ENCODE measurements at regions not wholly inside any gene's neighbourhood (a gene's known extent, or its start where the extent isn't known, plus 50 kb on each side); places are given as distances from the start of the nearest gene placed in this dataset.

DNA sequence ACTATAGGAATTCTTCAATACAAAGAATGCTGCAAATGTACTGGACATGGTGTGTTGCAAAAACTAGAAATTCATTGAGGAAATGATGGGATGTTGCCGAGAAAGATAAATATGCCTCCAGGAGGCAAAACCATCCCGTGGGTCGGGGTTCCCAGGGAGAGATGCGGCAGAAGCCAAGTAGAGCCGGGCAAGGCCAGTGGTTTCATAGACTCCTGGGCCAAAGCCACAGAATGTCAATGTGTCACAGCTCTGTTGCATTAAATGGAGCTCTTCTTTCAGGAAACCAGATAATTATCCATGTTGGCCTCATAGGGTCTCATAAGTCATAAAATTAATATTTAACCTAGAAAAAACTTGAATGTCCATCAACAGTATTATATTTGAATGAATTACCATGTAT lies 419.5 kb upstream of the CDH10 start:
- H3K27ac ChIP-seq: no peak overlapping the region
- H3K36me3 ChIP-seq (ENCODE audit: insufficient read depth in 1 of 2, low read depth in 1 of 2): no peaks in the 10 kb centered on the region
- no peaks in the 10 kb centered on the region for H3K4me1 ChIP-seq
- H3K9me3 ChIP-seq: no peaks in the 10 kb centered on the region
- intact Hi-C loops (cut with DNase I): no loop called here
- 84 to 88% (median 85%) methylated on average over 5 of the region's 5 CpGs for WGBS, 3 donors
- TF ChIP-seq, protein P1, sequence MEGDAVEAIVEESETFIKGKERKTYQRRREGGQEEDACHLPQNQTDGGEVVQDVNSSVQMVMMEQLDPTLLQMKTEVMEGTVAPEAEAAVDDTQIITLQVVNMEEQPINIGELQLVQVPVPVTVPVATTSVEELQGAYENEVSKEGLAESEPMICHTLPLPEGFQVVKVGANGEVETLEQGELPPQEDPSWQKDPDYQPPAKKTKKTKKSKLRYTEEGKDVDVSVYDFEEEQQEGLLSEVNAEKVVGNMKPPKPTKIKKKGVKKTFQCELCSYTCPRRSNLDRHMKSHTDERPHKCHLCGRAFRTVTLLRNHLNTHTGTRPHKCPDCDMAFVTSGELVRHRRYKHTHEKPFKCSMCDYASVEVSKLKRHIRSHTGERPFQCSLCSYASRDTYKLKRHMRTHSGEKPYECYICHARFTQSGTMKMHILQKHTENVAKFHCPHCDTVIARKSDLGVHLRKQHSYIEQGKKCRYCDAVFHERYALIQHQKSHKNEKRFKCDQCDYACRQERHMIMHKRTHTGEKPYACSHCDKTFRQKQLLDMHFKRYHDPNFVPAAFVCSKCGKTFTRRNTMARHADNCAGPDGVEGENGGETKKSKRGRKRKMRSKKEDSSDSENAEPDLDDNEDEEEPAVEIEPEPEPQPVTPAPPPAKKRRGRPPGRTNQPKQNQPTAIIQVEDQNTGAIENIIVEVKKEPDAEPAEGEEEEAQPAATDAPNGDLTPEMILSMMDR (IDR thresholded peaks at IDR 0.05): no peak
- H3K27me3 ChIP-seq (ENCODE audit: insufficient read depth in 3 of 3, low read length in 2 of 3): no peaks in the 10 kb centered on the region
- ATAC-seq (no peak), DNase-seq (no peak)
- H3K4me3 ChIP-seq: no peak overlapping the region

DNA sequence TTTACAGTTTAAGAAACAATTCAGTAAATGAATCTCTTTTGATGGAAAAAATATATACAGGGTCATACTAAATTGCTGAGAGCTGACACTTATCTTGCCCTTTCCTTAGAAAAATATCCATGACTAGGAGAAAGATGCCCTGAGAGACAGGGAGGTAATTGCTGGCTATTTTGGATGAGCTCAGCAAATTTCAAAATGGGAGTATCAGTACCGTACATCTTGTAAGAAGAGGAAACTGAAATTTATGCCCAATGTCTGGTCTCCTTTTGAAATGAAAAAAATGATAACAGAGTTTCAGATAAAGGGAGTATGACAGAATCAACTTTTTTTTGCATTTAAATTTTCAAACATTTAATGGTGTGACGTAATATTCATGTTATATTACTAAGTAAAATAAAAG lies 415.8 kb upstream of the CDH10 start:
- H3K27me3 ChIP-seq (ENCODE audit: insufficient read depth in 3 of 3, low read length in 2 of 3): no peaks in the 10 kb centered on the region
- no peaks in the 10 kb centered on the region for H3K36me3 ChIP-seq (ENCODE audit: insufficient read depth in 1 of 2, low read depth in 1 of 2)
- WGBS, 3 donors: 75 to 78% (median 77%) methylated on average over 2 of the region's 2 CpGs
- no peak overlapping the region for H3K27ac ChIP-seq
- no peaks in the 10 kb centered on the region for H3K9me3 ChIP-seq
- no peaks in the 10 kb centered on the region for H3K4me1 ChIP-seq
- no peak for ATAC-seq
- TF ChIP-seq, protein P1 (IDR thresholded peaks at IDR 0.05): no peak
- intact Hi-C loops (cut with DNase I): no loop called here
- H3K4me3 ChIP-seq: no peak overlapping the region
- no peak for DNase-seq

DNA sequence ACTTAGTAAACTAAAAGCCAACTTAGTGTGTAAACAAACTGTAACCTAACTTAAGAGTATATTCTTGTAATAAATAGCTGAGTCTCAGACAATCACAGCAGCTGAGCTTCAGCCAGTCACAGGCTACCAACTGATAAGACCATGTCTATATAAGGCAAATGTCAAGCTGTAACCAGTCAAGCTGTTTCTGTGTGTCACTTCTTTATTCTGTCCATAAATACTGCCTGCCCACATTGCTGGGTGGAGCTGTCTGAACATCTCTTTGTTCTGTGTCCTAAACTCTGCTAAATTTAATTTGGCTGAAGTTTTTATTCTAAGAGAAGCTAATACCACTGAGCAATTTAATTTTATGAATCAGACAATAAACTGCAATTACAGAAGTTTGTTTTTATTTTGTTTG lies 412.1 kb upstream of the CDH10 start:
- Histone ChIP-seq H3K9me3 (no peaks in the 10 kb centered on the region), H3K27ac (no peak overlapping the region), H3K4me3 (no peak overlapping the region), H3K27me3 (ENCODE audit: insufficient read depth in 3 of 3, low read length in 2 of 3) (no peaks in the 10 kb centered on the region), H3K36me3 (ENCODE audit: insufficient read depth in 1 of 2, low read depth in 1 of 2) (no peaks in the 10 kb centered on the region), H3K4me1 (no peaks in the 10 kb centered on the region)
- ATAC-seq (no peak), DNase-seq (no peak)
- TF ChIP-seq, protein P1 (IDR thresholded peaks at IDR 0.05): no peak
- intact Hi-C loops (cut with DNase I): no loop called here

DNA sequence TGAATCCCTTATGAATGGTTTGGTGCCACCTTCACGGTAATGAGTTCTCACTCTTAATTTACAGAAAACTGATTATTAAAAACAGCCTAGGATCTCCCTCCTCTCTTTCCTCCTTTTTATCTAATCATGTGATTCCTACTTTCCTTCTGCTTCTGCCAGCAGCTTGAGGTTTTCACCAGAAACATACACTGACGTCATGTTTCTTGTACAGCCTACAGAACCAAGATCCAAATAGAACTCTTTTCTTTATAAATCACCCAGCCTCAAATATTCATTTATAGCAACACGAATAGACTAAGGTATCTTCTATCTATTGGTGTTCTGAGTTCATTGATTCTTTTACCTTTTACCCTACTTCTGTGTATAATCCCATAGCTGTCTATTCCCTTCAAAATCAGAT lies 388.9 kb upstream of the CDH10 start:
- DNase-seq: no peak
- Histone ChIP-seq H3K27ac (no peak overlapping the region), H3K4me1 (no peaks in the 10 kb centered on the region), H3K9me3 (peaks cover 5% of the 10 kb centered on the region), H3K27me3 (ENCODE audit: insufficient read depth in 3 of 3, low read length in 2 of 3) (no peaks in the 10 kb centered on the region), H3K4me3 (no peak overlapping the region), H3K36me3 (ENCODE audit: insufficient read depth in 1 of 2, low read depth in 1 of 2) (no peaks in the 10 kb centered on the region)
- WGBS, 3 donors: 70 to 75% (median 74%) methylated on average over 3 of the region's 3 CpGs
- intact Hi-C loops (cut with DNase I): no loop called here
- no peak for ATAC-seq
- TF ChIP-seq, protein P1 (IDR thresholded peaks at IDR 0.05): no peak

DNA sequence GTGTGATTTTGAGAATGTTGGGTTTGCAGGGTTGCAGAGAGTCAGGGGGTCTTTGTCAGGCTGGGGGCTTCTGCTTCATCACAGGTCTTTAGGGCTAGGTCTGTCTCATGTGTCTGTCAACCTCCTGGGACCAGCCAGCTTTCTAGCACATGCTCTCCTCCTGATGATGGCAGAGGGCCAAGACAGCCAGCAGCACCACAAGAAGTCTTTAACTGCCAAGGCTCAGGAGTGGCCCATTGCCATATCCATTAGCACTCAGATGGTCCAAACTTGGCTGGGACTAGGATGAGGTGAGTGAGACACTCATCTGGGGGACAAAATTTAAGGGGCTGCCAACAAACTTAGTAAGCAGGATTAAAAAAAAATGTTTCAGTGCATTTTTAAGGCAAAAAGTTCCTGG lies 384.2 kb upstream of the CDH10 start:
- ATAC-seq (no peak), DNase-seq (no peak)
- H3K27ac ChIP-seq: no peak overlapping the region
- TF ChIP-seq, protein P1 (IDR thresholded peaks at IDR 0.05): no peak
- intact Hi-C loops (cut with DNase I): no loop called here
- H3K9me3 ChIP-seq: no peaks in the 10 kb centered on the region
- no peaks in the 10 kb centered on the region for H3K27me3 ChIP-seq (ENCODE audit: insufficient read depth in 3 of 3, low read length in 2 of 3)
- no peaks in the 10 kb centered on the region for H3K36me3 ChIP-seq (ENCODE audit: insufficient read depth in 1 of 2, low read depth in 1 of 2)
- no peak overlapping the region for H3K4me3 ChIP-seq
- H3K4me1 ChIP-seq: no peaks in the 10 kb centered on the region

Measured in psoas muscle (tissue), 7 donors.